DOHH2 (cell line): ENCODE measurements at regions not wholly inside any gene's neighbourhood (a gene's known extent, or its start where the extent isn't known, plus 50 kb on each side); places are given as distances from the start of the nearest gene placed in this dataset.

Experiments
- EZH2phosphoT487 ChIP-seq: fragments of 200-600 bp; sonication (generic); IDR thresholded peaks from 2 replicates; pipeline ENCODE4 v1.6.1; 2017; ENCODE audit warnings: borderline replicate concordance, mild to moderate bottlenecking, antibody characterized with exemption, low read length, moderate library complexity, mixed read lengths
- TF ChIP-seq, protein P1 (sequence below): fragments of 200-600 bp; sonication (generic); IDR thresholded peaks from one replicate; pipeline ENCODE4 v1.5.1; 2014; ENCODE audit warnings: antibody characterized with exemption, mild to moderate bottlenecking, low read depth, low read length; ENCODE audit not compliant: poor library complexity, severe bottlenecking

DNA sequence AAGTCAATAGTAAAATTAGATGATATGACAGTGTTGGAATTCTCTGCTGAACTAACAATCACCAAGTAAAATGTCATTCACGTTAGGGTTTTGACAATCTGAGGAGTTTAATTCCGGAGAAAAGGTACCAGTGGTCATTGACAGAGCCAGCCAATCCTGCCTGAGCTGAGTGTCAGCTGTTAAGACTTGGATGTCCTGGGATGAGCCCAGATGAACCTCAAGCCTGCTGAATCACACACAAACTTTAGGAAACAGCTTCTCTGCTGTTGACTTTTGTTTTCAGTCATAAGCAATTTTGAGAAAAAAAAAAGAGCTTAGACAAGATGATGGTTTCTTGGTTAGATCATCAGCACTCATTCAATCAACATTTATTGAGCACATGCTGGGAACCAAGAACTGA, 600.0 kb upstream of the SLC39A10 start:
- TF ChIP-seq, protein P1, sequence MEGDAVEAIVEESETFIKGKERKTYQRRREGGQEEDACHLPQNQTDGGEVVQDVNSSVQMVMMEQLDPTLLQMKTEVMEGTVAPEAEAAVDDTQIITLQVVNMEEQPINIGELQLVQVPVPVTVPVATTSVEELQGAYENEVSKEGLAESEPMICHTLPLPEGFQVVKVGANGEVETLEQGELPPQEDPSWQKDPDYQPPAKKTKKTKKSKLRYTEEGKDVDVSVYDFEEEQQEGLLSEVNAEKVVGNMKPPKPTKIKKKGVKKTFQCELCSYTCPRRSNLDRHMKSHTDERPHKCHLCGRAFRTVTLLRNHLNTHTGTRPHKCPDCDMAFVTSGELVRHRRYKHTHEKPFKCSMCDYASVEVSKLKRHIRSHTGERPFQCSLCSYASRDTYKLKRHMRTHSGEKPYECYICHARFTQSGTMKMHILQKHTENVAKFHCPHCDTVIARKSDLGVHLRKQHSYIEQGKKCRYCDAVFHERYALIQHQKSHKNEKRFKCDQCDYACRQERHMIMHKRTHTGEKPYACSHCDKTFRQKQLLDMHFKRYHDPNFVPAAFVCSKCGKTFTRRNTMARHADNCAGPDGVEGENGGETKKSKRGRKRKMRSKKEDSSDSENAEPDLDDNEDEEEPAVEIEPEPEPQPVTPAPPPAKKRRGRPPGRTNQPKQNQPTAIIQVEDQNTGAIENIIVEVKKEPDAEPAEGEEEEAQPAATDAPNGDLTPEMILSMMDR = no peak
- no peak for TF ChIP-seq EZH2phosphoT487
